ENCODE measurements at regions not wholly inside any gene's neighbourhood (a gene's known extent, or its start where the extent isn't known, plus 50 kb on each side); places are given as distances from the start of the nearest gene placed in this dataset.

DNA sequence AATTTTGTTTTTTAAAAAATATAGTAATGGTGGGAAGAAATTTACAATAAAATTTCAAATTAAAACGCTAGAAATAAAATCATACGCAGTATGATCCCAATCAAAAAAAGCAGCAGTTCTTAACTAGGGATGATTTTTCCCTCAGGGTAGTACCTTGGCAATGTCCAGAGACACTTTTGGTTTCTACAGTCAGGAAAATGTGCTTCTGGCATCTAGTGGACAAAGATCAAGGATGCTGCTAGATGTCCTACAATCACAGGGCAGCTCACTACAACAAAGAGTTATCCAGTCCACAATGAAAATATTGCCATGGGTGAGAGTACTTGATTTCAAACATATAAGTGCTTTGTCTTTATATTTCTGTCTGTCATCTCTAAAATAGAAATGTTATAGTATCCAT is 400.2 kb upstream of the SGCD start:
- no peak overlapping the region for H3K27ac ChIP-seq (ENCODE audit: low read depth, low read length)
- H3K27me3 ChIP-seq (ENCODE audit: insufficient read depth, low read length): no peaks in the 10 kb centered on the region
- CTCF ChIA-PET: no interaction called here
- no peak overlapping the region for H3K4me2 ChIP-seq (ENCODE audit: low read length)
- no peak overlapping the region for H3K4me3 ChIP-seq (replicated peaks in 1 of 2; ENCODE audit: low read depth in 1 of 2, low read length in 2 of 2)
- RAD21 ChIA-PET (ENCODE audit: low non-redundant PET in 1 of 2, low total read pairs in 2 of 2, uncharacterized antibody in 2 of 2, unreplicated experiment in 2 of 2): no interaction called here
- H4K20me1 ChIP-seq (ENCODE audit: insufficient read depth): no peaks in the 10 kb centered on the region
- no peaks in the 10 kb centered on the region for H3K79me2 ChIP-seq (ENCODE audit: insufficient read depth, low read length)
- DNase-seq (ENCODE audit: low read depth, low spot score) (no peak), ATAC-seq (no peak)
- no peaks in the 10 kb centered on the region for H3K36me3 ChIP-seq (ENCODE audit: control insufficient read depth in 1 of 2, insufficient read depth in 2 of 2, low read length in 2 of 2)
- TF ChIP-seq, protein P1, sequence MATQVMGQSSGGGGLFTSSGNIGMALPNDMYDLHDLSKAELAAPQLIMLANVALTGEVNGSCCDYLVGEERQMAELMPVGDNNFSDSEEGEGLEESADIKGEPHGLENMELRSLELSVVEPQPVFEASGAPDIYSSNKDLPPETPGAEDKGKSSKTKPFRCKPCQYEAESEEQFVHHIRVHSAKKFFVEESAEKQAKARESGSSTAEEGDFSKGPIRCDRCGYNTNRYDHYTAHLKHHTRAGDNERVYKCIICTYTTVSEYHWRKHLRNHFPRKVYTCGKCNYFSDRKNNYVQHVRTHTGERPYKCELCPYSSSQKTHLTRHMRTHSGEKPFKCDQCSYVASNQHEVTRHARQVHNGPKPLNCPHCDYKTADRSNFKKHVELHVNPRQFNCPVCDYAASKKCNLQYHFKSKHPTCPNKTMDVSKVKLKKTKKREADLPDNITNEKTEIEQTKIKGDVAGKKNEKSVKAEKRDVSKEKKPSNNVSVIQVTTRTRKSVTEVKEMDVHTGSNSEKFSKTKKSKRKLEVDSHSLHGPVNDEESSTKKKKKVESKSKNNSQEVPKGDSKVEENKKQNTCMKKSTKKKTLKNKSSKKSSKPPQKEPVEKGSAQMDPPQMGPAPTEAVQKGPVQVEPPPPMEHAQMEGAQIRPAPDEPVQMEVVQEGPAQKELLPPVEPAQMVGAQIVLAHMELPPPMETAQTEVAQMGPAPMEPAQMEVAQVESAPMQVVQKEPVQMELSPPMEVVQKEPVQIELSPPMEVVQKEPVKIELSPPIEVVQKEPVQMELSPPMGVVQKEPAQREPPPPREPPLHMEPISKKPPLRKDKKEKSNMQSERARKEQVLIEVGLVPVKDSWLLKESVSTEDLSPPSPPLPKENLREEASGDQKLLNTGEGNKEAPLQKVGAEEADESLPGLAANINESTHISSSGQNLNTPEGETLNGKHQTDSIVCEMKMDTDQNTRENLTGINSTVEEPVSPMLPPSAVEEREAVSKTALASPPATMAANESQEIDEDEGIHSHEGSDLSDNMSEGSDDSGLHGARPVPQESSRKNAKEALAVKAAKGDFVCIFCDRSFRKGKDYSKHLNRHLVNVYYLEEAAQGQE (IDR thresholded peaks at IDR 0.05; ENCODE audit: low read depth): no peak
- TF ChIP-seq CEBPB (IDR thresholded peaks at IDR 0.05; ENCODE audit: low read depth) (no peak), EGR1 (IDR thresholded peaks at IDR 0.05; ENCODE audit: low read depth) (no peak), CBX3 (IDR thresholded peaks at IDR 0.05; ENCODE audit: low read depth) (no peak)
- TF ChIP-seq, protein P2, sequence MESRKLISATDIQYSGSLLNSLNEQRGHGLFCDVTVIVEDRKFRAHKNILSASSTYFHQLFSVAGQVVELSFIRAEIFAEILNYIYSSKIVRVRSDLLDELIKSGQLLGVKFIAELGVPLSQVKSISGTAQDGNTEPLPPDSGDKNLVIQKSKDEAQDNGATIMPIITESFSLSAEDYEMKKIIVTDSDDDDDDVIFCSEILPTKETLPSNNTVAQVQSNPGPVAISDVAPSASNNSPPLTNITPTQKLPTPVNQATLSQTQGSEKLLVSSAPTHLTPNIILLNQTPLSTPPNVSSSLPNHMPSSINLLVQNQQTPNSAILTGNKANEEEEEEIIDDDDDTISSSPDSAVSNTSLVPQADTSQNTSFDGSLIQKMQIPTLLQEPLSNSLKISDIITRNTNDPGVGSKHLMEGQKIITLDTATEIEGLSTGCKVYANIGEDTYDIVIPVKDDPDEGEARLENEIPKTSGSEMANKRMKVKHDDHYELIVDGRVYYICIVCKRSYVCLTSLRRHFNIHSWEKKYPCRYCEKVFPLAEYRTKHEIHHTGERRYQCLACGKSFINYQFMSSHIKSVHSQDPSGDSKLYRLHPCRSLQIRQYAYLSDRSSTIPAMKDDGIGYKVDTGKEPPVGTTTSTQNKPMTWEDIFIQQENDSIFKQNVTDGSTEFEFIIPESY (IDR thresholded peaks at IDR 0.05; ENCODE audit: extremely low read depth, insufficient replicate concordance, low read length): no peak
- POLR2A ChIA-PET: no interaction called here
- H3K9me2 ChIP-seq (ENCODE audit: insufficient read depth): no peaks in the 10 kb centered on the region
- H2AFZ ChIP-seq (ENCODE audit: low read depth, low read length, poor library complexity, severe bottlenecking): no peak overlapping the region
- no peaks in the 10 kb centered on the region; a peak in 1 of 4 replicates for H3K9me3 ChIP-seq (ENCODE audit: control insufficient read depth in 1 of 2, insufficient read depth in 1 of 2, low read depth in 1 of 2, low read length in 2 of 2)
- H3K4me1 ChIP-seq (ENCODE audit: control insufficient read depth in 1 of 2, insufficient read depth in 2 of 2, low read length in 2 of 2): no peaks in the 10 kb centered on the region
- BruUV-seq (replicated peaks): no TSS peak
- H3K9ac ChIP-seq (ENCODE audit: low read length): no peak overlapping the region
- intact Hi-C loops (cut with micrococcal nuclease): no loop called here
